Activated naive CD8-positive, alpha-beta T cell treated with anti-CD3 and anti-CD28 coated beads, Interleukin-2, amount 10 ng/mL, durations not matched to agents 7 days and 5 days (primary cell): ENCODE measurements at regions not wholly inside any gene's neighbourhood (a gene's known extent, or its start where the extent isn't known, plus 50 kb on each side); places are given as distances from the start of the nearest gene placed in this dataset.
"Not testable (repeated sequence)": the region's sequence is repeated elsewhere in the genome, so short reads cannot be mapped to it uniquely, and the experiment has no call there.

Experiments used
- ATAC-seq: fragments of 150-1000 bp; cut with Tn5 transposase; one replicate; pipeline ENCODE4 v1.10.0; 2021; ENCODE audit warnings: low read depth, moderate library complexity
- POLR2A ChIA-PET: fragments of 350-600 bp; sonication (Branson Sonifier 250); formaldehyde crosslinking; loops from one replicate; lab custom pipeline; 2021; ENCODE audit warnings: antibody characterized with exemption; lab: Charles Lee
- DNase-seq: peaks from one replicate; pipeline ENCODE4 v3.0.0; 2021
- H3K27ac Mint-ChIP-seq: one replicate; pipeline ENCODE4 v1.8.0; 2022; ENCODE audit warnings: mild to moderate bottlenecking, mixed read lengths
- H3K27me3 Mint-ChIP-seq: one replicate; pipeline ENCODE4 v1.8.0; 2022; ENCODE audit warnings: mild to moderate bottlenecking, moderate library complexity, mixed read lengths
- H3K36me3 Mint-ChIP-seq: one replicate; pipeline ENCODE4 v1.8.0; 2021; ENCODE audit warnings: mild to moderate bottlenecking, mixed read lengths
- H3K4me1 Mint-ChIP-seq: one replicate; pipeline ENCODE4 v1.8.0; 2021; ENCODE audit warnings: mixed read lengths
- H3K4me3 Mint-ChIP-seq: one replicate; pipeline ENCODE4 v1.8.0; 2022; ENCODE audit warnings: mild to moderate bottlenecking, moderate library complexity, mixed read lengths
- H3K9me3 Mint-ChIP-seq: one replicate; pipeline ENCODE4 v1.8.0; 2021; ENCODE audit warnings: mixed read lengths

- POLR2A ChIA-PET = no interaction called here
- DNase-seq (no peak), ATAC-seq (no peak)
- H3K4me1 Mint-ChIP-seq = no peaks in the 10 kb centered on the region
- no peaks in the 10 kb centered on the region for H3K27me3 Mint-ChIP-seq
- H3K4me3 Mint-ChIP-seq = no peak overlapping the region
- no peaks in the 10 kb centered on the region for H3K36me3 Mint-ChIP-seq
- no peak overlapping the region for H3K27ac Mint-ChIP-seq
- H3K9me3 Mint-ChIP-seq = peaks cover 4% of the 10 kb centered on the region
These were observed 50.2 kb upstream of the HIVEP1 start for GRCh38 chr6:11961923-11962322.

- peaks cover 6% of the 10 kb centered on the region for H3K9me3 Mint-ChIP-seq
- no peak overlapping the region for H3K4me3 Mint-ChIP-seq
- no peaks in the 10 kb centered on the region for H3K4me1 Mint-ChIP-seq
- no peaks in the 10 kb centered on the region for H3K36me3 Mint-ChIP-seq
- POLR2A ChIA-PET = no interaction called here
- no peak overlapping the region for H3K27ac Mint-ChIP-seq
- DNase-seq = no peak
- H3K27me3 Mint-ChIP-seq = no peaks in the 10 kb centered on the region
- no peak for ATAC-seq
These were observed 51.0 kb upstream of the HIVEP1 start for GRCh38 chr6:11960909-11961779.

GRCh38 chr6:11956781-11957180, 55.3 kb upstream of the HIVEP1 start:
- H3K27me3 Mint-ChIP-seq = no peaks in the 10 kb centered on the region
- DNase-seq (no peak), ATAC-seq (no peak)
- H3K4me3 Mint-ChIP-seq = no peak overlapping the region
- H3K36me3 Mint-ChIP-seq = no peaks in the 10 kb centered on the region
- POLR2A ChIA-PET = no interaction called here
- H3K4me1 Mint-ChIP-seq = no peaks in the 10 kb centered on the region
- H3K9me3 Mint-ChIP-seq = peaks cover 2% of the 10 kb centered on the region
- no peak overlapping the region for H3K27ac Mint-ChIP-seq

GRCh38 chr6:11953641-11954040, 58.5 kb upstream of the HIVEP1 start:
- POLR2A ChIA-PET = no interaction called here
- no peak for ATAC-seq
- H3K4me1 Mint-ChIP-seq = no peaks in the 10 kb centered on the region

DNA sequence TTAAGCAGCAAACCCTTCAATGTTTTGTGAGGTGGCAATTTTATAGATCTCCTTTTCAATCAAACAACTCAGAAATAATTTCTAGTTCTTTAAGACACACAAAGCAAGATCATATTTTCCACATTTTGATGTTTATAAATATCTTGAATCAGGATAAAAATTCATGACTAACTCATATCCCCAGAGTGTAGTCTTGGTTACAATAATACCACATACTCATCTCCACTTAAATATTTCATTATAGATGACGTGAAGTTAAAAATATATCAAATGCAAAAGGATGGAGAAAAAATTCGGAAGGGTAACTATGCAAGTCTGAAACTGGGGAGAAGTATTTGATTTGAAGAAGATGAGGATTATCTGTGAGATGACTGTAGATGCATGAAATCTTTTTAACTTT, 59.8 kb upstream of the HIVEP1 start:
- ATAC-seq (no peak), DNase-seq (no peak)
- POLR2A ChIA-PET = no interaction called here
- Mint-ChIP-seq H3K36me3 (no peaks in the 10 kb centered on the region), H3K9me3 (peaks cover 2% of the 10 kb centered on the region), H3K27me3 (no peaks in the 10 kb centered on the region), H3K4me3 (no peak overlapping the region), H3K4me1 (no peaks in the 10 kb centered on the region), H3K27ac (no peak overlapping the region)

More at GRCh38 chr6:11953641-11954040, 58.5 kb upstream of the HIVEP1 start:
- H3K9me3 Mint-ChIP-seq = peaks cover 2% of the 10 kb centered on the region
- DNase-seq = no peak
- no peaks in the 10 kb centered on the region for H3K36me3 Mint-ChIP-seq
- no peak overlapping the region for H3K4me3 Mint-ChIP-seq
- H3K27me3 Mint-ChIP-seq = no peaks in the 10 kb centered on the region
- no peak overlapping the region for H3K27ac Mint-ChIP-seq

GRCh38 chr6:11951868-11952267, 60.2 kb upstream of the HIVEP1 start:
- POLR2A ChIA-PET = no interaction called here
- Mint-ChIP-seq H3K27me3 (no peaks in the 10 kb centered on the region), H3K36me3 (no peaks in the 10 kb centered on the region), H3K9me3 (peaks cover 2% of the 10 kb centered on the region), H3K4me3 (no peak overlapping the region), H3K27ac (no peak overlapping the region), H3K4me1 (no peaks in the 10 kb centered on the region)
- ATAC-seq (no peak), DNase-seq (no peak)

GRCh38 chr6:11950109-11950508, 62.0 kb upstream of the HIVEP1 start:
- POLR2A ChIA-PET = no interaction called here
- Mint-ChIP-seq H3K27ac (no peak overlapping the region), H3K4me1 (no peaks in the 10 kb centered on the region), H3K36me3 (no peaks in the 10 kb centered on the region), H3K27me3 (no peaks in the 10 kb centered on the region), H3K9me3 (no peaks in the 10 kb centered on the region), H3K4me3 (no peak overlapping the region)
- DNase-seq = no peak
- no peak for ATAC-seq

DNA sequence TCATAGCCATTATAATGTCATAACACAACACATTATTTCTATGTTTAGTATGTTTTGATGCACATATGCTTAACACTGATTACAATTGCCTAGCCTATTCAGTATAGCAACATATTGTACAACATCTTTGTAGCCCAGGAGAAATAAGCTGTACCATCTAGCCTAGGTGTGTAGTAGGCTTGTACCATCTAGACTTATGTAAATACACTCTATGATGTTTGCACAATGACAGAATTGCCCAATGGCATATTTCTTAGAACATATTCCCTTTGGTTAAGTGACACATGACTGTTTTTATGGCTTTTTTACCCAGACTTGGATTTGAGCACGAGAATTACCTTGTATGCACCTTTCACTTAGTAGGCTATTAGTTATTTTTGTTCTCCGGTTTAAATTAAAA, 64.5 kb upstream of the HIVEP1 start:
- no peaks in the 10 kb centered on the region for H3K36me3 Mint-ChIP-seq
- H3K4me1 Mint-ChIP-seq = no peaks in the 10 kb centered on the region
- no peaks in the 10 kb centered on the region for H3K27me3 Mint-ChIP-seq
- no peak overlapping the region for H3K4me3 Mint-ChIP-seq
- H3K9me3 Mint-ChIP-seq = peaks cover under 1% of the 10 kb centered on the region
- DNase-seq = no peak
- no peak for ATAC-seq
- POLR2A ChIA-PET = no interaction called here
- no peak overlapping the region for H3K27ac Mint-ChIP-seq

- H3K36me3 Mint-ChIP-seq = no peaks in the 10 kb centered on the region
- H3K4me3 Mint-ChIP-seq = no peak overlapping the region
- POLR2A ChIA-PET = no interaction called here
- DNase-seq (no peak), ATAC-seq (no peak)
- H3K27me3 Mint-ChIP-seq = no peaks in the 10 kb centered on the region
- peaks cover under 1% of the 10 kb centered on the region for H3K4me1 Mint-ChIP-seq
- peaks cover 2% of the 10 kb centered on the region for H3K9me3 Mint-ChIP-seq
- H3K27ac Mint-ChIP-seq = no peak overlapping the region
These were observed 65.0 kb upstream of the HIVEP1 start for GRCh38 chr6:11947063-11947462.

- POLR2A ChIA-PET = no interaction called here
- no peak overlapping the region for H3K4me3 Mint-ChIP-seq
- peaks cover 2% of the 10 kb centered on the region for H3K9me3 Mint-ChIP-seq
- no peak overlapping the region for H3K27ac Mint-ChIP-seq
- no peaks in the 10 kb centered on the region for H3K36me3 Mint-ChIP-seq
- no peak for ATAC-seq
- DNase-seq = no peak
- H3K4me1 Mint-ChIP-seq = peaks cover 2% of the 10 kb centered on the region
- H3K27me3 Mint-ChIP-seq = no peaks in the 10 kb centered on the region
These were observed 68.0 kb upstream of the HIVEP1 start for GRCh38 chr6:11944111-11944510.

- Mint-ChIP-seq H3K4me3 (no peak overlapping the region), H3K27ac (no peak overlapping the region), H3K4me1 (peaks cover 2% of the 10 kb centered on the region), H3K9me3 (peaks cover 2% of the 10 kb centered on the region), H3K36me3 (no peaks in the 10 kb centered on the region), H3K27me3 (no peaks in the 10 kb centered on the region)
- ATAC-seq = no peak
- no peak for DNase-seq
- POLR2A ChIA-PET = no interaction called here
These were observed 69.1 kb upstream of the HIVEP1 start for GRCh38 chr6:11943060-11943459.

DNA sequence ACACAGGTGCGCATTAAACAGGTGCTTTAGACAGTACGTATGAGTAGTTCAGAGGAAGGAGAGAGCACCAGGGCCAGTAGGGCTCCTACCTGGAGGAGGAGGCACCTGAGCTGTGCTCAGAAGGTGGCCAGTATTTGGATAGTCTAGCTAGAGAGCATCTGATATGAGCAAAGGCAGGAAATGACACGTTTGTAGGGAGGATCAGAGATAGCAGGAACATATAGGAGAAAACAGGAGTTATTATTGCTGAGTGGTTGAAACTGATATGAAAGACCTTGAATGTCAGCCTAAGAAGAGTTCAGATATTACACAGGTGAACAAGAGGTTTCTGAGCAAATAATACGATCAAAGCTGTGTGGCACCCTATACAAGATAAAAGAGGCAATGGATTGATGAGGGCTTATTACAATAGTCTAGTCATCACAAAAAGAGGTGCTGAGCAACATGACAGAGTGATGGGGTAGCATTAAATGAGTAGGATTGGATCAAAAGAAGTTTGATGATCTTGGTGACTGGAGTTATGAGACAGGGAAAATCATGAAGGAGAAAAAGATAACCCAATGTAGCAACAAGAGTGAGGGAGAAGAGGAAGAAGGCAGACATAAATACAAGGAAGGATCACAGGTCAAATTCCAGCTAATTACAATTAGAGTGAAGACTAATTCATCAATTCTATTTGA, 69.8 kb upstream of the HIVEP1 start:
- Mint-ChIP-seq H3K36me3 (no peaks in the 10 kb centered on the region), H3K27ac (no peak overlapping the region), H3K27me3 (no peaks in the 10 kb centered on the region), H3K9me3 (peaks cover 2% of the 10 kb centered on the region), H3K4me3 (no peak overlapping the region), H3K4me1 (peaks cover 2% of the 10 kb centered on the region)
- ATAC-seq (no peak), DNase-seq (no peak)
- POLR2A ChIA-PET = no interaction called here

GRCh38 chr6:11940532-11941166, 71.5 kb upstream of the HIVEP1 start:
- ATAC-seq, H3K27me3 Mint-ChIP-seq, H3K9me3 Mint-ChIP-seq, DNase-seq, POLR2A ChIA-PET, H3K36me3 Mint-ChIP-seq, H3K27ac Mint-ChIP-seq, H3K4me1 Mint-ChIP-seq, H3K4me3 Mint-ChIP-seq: not testable (repeated sequence)
